ENCODE measurements at regions not wholly inside any gene's neighbourhood (a gene's known extent, or its start where the extent isn't known, plus 50 kb on each side); places are given as distances from the start of the nearest gene placed in this dataset.

DNA sequence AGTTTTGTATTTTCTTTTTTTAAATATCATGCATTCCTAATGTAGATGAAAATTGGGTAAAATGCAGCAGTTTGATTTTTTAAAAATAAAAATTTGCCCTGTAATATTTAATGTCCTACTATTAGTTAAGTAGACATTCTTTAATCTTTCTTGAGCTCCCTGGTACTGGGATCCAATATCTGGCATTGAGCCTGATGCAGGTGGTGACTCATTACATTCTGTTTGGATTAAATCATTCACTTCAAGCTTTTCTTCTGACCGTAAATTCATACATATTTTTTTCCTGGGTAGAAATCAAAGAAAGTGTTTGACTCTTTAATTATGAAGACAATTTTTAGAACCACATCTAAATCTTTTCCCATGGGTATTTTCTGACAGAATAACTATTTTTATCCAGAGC lies 768.8 kb upstream of the SLC35B3 start:
- TF ChIP-seq, protein P1, sequence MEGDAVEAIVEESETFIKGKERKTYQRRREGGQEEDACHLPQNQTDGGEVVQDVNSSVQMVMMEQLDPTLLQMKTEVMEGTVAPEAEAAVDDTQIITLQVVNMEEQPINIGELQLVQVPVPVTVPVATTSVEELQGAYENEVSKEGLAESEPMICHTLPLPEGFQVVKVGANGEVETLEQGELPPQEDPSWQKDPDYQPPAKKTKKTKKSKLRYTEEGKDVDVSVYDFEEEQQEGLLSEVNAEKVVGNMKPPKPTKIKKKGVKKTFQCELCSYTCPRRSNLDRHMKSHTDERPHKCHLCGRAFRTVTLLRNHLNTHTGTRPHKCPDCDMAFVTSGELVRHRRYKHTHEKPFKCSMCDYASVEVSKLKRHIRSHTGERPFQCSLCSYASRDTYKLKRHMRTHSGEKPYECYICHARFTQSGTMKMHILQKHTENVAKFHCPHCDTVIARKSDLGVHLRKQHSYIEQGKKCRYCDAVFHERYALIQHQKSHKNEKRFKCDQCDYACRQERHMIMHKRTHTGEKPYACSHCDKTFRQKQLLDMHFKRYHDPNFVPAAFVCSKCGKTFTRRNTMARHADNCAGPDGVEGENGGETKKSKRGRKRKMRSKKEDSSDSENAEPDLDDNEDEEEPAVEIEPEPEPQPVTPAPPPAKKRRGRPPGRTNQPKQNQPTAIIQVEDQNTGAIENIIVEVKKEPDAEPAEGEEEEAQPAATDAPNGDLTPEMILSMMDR (IDR thresholded peaks at IDR 0.05 in 8 of 11, conservative IDR thresholded peaks at IDR 0.05 in 3 of 11): no peak
- TF ChIP-seq POLR2AphosphoS5 (IDR thresholded peaks at IDR 0.05): no peak

Data from spleen (tissue), 7 donors.